GM13976 (cell line): ENCODE measurements at regions not wholly inside any gene's neighbourhood (a gene's known extent, or its start where the extent isn't known, plus 50 kb on each side); places are given as distances from the start of the nearest gene placed in this dataset.

Source experiments
- DNase-seq: peaks from one replicate; pipeline ENCODE4 v3.0.0; 2012; ENCODE audit warnings: low spot score
- in situ Hi-C: fragments of 300-500 bp; cut with MboI; formaldehyde crosslinking; loops from one replicate; pipeline ENCODE4 v1.12.0; 2022; ENCODE audit warnings: low sequenced_read_pairs, mixed read lengths, inconsistent platforms; ENCODE audit not compliant: unreplicated experiment
- TF ChIP-seq, protein P1 (sequence below): IDR thresholded peaks from 2 replicates; pipeline ENCODE4 v1.5.1; 2012; ENCODE audit warnings: borderline replicate concordance, mild to moderate bottlenecking; ENCODE audit not compliant: insufficient read depth; ENCODE audit errors: extremely low read depth, missing control alignments, control extremely low read depth

DNA sequence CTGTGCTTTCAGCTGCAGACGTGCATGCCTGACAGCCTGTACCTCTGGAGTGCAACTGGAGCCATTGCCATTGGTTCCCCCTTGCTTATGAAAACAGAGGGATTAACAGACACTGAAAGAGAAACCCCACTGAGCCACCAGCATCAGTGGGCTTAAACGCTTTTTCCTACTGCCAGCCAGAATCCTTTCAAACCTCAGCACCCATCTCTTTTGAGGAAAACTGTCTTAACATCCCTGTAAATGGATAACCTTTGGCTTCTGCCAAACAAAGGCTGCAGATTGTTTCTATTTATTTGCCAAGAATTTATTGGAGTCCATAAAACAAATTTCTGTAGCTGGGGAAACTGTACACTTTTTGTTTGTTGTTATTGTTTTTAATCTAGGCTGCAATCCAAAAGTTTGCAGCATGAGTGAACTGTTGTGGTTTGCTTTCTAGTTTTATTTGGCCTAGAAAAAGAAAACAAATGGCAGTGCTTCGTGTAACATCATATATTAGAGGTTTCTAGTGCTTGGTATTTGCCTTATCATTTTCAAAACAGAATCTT, 369.2 kb upstream of the IL12A start:
- TF ChIP-seq, protein P1, sequence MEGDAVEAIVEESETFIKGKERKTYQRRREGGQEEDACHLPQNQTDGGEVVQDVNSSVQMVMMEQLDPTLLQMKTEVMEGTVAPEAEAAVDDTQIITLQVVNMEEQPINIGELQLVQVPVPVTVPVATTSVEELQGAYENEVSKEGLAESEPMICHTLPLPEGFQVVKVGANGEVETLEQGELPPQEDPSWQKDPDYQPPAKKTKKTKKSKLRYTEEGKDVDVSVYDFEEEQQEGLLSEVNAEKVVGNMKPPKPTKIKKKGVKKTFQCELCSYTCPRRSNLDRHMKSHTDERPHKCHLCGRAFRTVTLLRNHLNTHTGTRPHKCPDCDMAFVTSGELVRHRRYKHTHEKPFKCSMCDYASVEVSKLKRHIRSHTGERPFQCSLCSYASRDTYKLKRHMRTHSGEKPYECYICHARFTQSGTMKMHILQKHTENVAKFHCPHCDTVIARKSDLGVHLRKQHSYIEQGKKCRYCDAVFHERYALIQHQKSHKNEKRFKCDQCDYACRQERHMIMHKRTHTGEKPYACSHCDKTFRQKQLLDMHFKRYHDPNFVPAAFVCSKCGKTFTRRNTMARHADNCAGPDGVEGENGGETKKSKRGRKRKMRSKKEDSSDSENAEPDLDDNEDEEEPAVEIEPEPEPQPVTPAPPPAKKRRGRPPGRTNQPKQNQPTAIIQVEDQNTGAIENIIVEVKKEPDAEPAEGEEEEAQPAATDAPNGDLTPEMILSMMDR: no peak
- DNase-seq: no peak
- in situ Hi-C loops: no loop called here

DNA sequence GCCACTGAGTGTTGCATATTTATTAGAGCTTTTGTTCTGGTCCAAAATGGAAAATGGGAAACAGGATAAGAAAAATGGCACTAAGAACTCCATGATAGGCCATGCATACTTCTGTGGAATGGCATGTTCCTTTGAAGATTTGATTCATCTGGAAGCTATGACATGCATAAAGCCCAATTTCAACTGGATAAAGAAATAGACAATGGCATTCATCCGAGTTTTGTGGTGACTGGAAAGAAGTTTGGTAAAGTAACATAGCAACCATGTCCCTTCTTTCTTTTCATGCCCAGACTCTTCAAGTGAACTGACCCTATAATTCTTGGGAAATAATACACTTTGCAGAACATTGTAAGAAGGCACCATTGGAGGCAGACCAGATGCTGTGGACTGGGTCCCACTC, 368.4 kb upstream of the IL12A start:
- DNase-seq: no peak
- in situ Hi-C loops: no loop called here
- TF ChIP-seq, protein P1: no peak

DNA sequence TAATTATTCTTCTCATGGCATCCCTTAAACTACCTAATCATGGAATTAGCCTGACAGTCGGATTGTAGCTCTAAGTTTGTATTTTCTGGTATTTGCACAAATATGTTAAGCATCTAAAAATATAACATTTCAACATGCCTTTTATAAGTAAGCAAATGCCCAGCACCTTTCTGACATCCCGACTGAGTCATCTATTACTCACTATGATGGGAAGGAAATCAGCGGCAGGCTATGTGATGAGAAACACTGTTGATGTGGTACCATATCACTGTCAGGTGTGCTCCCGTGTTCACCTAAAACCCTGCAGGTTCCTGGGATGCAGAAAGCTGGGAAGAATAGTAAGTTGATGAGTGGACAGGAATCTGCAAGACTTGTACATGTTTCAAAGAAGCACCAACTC, 367.8 kb upstream of the IL12A start:
- DNase-seq: no peak
- in situ Hi-C loops: no loop called here
- TF ChIP-seq, protein P1: no peak

DNA sequence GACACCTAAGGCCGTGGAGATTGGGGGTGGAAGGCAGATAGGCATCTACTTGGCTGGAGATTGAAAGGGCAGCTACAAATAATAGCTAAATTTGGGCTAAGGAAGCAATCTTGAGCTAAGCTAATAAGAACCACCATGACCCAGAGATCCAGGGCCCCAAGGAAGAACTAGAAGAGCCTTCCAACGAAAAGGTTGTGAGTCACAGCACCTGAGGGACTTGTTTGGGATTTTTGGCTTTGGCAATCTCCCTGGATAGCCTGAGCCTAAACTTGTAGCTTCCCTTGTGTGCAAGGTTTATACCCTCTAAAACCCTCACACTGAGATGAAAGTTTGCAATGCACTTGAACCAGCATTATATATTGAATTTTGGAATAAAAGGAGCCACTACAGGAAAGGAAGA, 364.0 kb upstream of the IL12A start:
- TF ChIP-seq, protein P1: no peak
- DNase-seq: no peak
- in situ Hi-C loops: no loop called here

DNA sequence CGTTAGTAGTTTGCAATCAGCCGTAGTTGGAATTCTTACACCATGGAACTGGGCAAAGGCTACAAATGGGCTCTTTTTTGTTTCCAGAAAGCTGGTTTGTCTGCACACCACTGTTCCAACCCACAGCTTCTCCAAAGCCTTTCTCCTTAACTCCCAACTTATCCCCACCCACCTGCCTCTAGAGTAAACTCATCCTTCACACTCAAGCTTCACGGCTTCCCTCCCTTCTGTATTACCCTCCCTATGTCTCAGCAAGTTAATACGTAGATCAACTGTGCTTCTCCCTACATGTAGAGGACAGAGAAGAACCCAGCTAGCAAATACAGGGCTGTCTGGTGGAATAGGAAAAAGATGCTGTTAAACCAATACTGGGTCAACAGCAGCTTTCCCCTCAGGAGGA, 363.0 kb upstream of the IL12A start:
- no peak for DNase-seq
- TF ChIP-seq, protein P1: no peak
- in situ Hi-C loops: no loop called here

DNA sequence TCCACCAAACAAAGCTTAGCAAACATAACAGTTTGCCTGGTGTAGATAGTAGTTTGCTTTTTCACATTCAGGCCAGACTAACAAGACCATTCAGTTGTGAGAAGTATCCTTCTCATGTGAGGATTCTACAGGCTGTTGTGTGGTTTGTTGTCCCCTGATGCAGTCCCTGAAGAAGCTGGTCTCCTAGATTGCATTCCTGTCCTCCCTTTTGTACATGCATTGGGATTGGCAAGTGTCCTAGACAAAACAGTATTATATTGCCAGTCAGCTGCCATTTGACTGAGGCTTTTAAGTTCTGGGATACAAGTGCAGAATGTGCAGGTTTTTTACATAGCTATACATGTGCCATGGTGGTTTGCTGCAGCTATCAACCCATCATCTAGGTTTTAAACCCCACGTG, 362.0 kb upstream of the IL12A start:
- TF ChIP-seq, protein P1: no peak

DNA sequence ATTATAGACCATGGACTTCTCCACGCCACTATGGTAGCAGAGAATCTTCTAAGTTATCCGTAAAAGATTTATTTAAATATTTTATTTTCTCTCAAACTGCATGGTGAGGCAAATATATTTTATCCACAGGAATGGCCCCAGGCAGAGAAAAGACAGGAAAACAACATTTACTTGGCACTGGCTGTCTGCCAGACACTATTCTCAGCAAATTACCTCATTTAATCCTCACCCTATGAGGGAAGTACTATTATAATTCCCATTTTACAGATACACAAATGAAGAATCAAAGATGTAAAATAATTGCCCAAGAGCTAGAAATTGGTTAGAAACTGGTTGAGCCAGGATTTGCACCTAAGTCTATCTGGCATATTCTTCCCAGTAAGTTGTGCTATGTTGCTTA, 361.4 kb upstream of the IL12A start:
- TF ChIP-seq, protein P1: no peak
- in situ Hi-C loops: no loop called here
- no peak for DNase-seq

More for the DNA sequence above, 362.0 kb upstream of the IL12A start:
- DNase-seq: no peak
- in situ Hi-C loops: no loop called here
